22Rv1 (cell line): ENCODE measurements at regions not wholly inside any gene's neighbourhood (a gene's known extent, or its start where the extent isn't known, plus 50 kb on each side); places are given as distances from the start of the nearest gene placed in this dataset.
"Not testable (repeated sequence)": the region's sequence is repeated elsewhere in the genome, so short reads cannot be mapped to it uniquely, and the experiment has no call there.

Experiments used
- H3K27ac ChIP-seq: fragments of 450-650 bp; 2 replicates; pipeline ENCODE4 v1.5.1; 2017
- ZFX ChIP-seq: fragments of 450-650 bp; IDR thresholded peaks from 2 replicates; pipeline ENCODE4 v1.6.1; 2017; ENCODE audit warnings: antibody characterized with exemption, borderline replicate concordance
- TF ChIP-seq, protein P1 (sequence below): fragments of 450-650 bp; IDR thresholded peaks from 2 replicates; pipeline ENCODE4 v1.5.1; 2017; ENCODE audit warnings: mild to moderate bottlenecking

DNA sequence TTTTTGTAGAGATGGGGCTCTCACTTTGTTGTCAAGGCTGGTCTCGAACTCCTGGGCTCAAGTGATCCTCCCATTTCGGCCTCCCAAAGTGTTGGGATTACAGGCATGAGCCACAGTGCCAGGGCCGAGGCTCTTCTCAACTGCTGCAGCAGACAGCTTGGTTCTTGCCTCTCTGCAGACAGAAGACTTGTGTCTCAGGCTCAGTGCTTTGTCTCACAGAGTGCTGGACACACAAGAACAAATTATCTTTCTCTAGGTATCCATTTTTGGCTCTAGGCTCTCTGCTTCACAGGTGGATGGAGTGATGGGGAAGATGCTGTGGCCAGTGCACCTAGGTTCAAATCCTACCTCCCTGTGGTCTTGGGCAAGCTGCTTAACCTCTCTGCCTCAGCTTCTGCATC, 80.8 kb upstream of the RNU2-1 start:
- no peak for TF ChIP-seq ZFX
- TF ChIP-seq, protein P1, sequence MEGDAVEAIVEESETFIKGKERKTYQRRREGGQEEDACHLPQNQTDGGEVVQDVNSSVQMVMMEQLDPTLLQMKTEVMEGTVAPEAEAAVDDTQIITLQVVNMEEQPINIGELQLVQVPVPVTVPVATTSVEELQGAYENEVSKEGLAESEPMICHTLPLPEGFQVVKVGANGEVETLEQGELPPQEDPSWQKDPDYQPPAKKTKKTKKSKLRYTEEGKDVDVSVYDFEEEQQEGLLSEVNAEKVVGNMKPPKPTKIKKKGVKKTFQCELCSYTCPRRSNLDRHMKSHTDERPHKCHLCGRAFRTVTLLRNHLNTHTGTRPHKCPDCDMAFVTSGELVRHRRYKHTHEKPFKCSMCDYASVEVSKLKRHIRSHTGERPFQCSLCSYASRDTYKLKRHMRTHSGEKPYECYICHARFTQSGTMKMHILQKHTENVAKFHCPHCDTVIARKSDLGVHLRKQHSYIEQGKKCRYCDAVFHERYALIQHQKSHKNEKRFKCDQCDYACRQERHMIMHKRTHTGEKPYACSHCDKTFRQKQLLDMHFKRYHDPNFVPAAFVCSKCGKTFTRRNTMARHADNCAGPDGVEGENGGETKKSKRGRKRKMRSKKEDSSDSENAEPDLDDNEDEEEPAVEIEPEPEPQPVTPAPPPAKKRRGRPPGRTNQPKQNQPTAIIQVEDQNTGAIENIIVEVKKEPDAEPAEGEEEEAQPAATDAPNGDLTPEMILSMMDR: no peak
- H3K27ac ChIP-seq: no peak overlapping the region

DNA sequence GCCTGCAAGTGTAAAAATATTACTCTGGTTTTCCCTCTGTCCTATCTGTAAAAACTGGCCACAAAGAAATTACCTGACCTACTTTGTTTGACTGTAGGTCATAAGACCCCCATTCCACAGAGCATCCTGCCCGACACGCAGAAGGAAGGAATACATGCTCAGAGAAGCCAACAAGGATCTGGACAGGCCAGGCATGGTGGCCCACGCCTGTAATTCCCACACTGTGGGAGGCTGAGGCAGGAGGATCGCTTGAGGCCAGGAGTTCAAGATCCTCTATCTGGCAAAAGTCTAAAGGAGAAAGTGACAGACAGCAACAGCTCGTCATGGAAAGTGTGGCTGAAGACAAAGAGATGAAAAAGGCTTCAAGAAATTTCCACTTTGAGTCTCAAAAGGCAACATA, 78.2 kb upstream of the RNU2-1 start:
- H3K27ac ChIP-seq: no peak overlapping the region
- TF ChIP-seq, protein P1: no peak
- no peak for TF ChIP-seq ZFX

DNA sequence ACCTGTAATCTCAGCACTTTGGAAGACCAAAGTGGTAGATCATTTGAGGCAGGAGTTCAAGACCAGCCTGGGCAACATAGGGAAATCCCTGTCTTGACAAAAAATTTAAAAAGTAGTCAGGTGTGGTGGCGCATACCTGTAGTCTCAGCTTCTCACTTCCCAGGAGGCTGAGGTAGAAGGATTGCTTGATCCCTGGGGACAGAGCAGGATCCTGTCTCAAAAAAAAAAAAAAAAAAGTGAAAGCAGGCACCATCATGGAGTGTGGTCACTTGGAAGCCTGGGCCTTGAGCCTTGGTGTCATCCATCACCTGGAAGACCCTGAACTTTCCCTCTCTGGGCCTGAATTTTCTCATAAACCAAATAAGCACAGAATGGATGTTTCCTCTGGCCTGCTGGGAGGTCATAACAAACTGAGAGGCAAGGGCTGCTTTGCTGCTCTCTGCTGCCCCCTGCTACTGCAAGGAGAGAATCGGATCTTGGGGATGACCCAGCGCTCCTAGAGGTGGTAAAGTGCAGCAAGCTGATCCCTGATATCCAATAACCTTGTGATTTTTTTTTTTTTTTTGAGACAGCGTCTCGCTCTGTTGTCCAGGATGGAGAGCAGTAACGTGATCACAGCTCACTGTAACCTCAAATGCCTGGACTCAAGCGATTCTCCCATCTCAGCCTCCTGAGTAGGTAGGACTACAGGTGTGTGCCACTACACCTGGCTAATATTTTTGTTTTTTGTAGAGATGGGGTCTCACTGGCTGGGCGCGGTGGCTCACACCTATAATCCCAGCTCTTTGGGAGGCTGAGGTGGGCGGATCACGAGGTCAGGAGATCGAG, 75.9 kb upstream of the RNU2-1 start:
- TF ChIP-seq, protein P1: no peak
- TF ChIP-seq ZFX: no peak
- no peak overlapping the region for H3K27ac ChIP-seq

DNA sequence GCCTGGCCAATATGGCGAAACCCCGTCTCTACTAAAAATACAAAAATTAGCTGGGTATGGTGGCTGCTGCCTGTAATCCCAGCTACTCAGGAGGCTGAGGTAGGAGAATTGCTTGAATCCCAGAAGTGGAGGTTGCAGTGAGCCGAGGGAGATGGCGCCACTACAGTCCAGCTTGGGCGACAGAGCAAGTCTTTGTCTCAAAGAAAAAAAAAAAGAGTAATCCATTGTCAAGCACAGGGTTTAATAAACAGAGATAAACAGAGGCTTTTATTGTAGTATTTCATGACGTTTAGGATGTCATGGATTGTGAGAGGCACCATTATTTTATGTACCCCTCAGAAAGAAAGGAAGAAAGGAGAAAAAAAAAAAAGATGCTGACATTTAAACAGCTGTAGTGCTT, 75.2 kb upstream of the RNU2-1 start:
- H3K27ac ChIP-seq: no peak overlapping the region
- TF ChIP-seq, protein P1: no peak
- TF ChIP-seq ZFX: no peak

DNA sequence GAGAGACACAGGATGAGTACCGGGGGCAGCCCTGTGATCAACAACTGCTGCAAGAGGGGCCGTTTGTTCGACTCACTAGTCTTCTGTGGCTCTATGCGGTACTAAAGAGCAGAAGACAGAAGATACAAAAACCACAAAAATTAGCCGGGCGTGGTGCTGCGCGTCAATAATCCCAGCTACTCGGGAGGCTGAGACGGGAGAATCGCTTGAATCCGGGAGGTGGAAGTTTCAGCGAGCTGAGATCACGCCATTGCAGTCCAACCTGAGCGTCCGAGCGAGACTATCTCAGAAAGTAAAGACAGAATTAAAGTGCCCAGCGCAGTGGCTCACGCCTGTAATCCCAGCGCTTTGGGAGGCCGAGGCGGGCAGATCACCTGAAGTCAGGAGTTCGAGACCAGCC, 71.0 kb upstream of the RNU2-1 start:
- not testable (repeated sequence) for H3K27ac ChIP-seq

DNA sequence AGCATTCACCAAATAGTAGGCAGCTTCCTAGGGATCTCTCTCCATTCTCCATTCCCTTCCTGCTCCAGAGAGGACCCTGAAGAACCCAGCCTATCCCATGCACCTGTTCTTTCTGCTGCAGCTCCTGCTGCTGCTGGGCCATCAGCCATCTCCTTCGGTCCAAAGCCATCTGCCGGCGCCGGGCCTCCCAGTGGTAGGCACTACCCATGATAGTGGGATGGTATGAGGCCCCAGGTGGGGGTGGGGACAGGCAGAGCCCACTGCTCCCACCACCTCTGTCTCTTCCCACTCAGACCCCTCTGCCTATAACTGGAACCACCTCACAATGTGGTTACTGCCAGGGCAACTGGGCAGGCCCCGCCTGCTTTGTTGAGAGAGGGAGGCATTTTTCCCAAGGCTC, 69.3 kb upstream of the RNU2-1 start:
- H3K27ac ChIP-seq: not testable (repeated sequence)

DNA sequence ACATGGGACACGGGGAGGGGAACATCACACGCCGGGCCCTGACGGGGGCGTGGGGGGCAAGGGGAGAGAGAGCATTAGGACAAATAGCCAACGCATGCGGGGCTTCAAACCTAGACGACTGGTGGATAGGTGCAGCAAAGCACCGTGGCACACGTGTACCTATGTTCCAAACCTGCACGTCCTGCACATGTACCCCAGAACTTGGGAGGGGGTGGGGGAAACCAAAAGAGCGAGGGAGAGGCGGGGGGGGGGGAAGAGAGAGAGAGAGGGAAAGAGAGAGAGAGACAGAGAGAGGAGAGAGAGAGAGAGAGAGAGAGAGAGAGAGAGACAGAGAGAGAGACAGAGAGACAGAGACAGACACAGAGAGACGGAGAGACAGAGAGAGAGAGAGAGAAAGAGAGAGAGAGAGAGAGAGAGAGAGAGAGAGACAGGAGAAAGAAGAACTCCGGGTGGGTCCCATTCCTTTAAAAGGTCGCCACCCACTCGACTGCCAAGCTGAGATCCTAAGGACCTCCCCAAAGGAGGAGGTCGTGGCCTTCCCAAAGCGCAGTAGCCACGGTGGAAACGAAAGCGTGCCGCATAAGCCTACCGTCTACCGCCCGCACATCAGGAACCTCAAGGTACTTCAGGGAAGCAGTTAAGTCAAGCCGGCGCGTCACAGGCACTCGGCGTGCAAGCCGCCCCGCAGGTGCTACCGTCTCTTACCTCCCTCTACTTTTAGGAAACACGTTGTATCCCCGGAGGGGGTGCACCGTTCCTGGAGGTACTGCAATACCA, 65.7 kb upstream of the RNU2-1 start:
- not testable (repeated sequence) for H3K27ac ChIP-seq

DNA sequence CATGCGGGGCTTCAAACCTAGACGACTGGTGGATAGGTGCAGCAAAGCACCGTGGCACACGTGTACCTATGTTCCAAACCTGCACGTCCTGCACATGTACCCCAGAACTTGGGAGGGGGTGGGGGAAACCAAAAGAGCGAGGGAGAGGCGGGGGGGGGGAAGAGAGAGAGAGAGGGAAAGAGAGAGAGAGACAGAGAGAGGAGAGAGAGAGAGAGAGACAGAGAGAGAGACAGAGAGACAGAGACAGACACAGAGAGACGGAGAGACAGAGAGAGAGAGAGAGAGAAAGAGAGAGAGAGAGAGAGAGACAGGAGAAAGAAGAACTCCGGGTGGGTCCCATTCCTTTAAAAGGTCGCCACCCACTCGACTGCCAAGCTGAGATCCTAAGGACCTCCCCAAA, 55.9 kb upstream of the RNU2-1 start:
- H3K27ac ChIP-seq: not testable (repeated sequence)

DNA sequence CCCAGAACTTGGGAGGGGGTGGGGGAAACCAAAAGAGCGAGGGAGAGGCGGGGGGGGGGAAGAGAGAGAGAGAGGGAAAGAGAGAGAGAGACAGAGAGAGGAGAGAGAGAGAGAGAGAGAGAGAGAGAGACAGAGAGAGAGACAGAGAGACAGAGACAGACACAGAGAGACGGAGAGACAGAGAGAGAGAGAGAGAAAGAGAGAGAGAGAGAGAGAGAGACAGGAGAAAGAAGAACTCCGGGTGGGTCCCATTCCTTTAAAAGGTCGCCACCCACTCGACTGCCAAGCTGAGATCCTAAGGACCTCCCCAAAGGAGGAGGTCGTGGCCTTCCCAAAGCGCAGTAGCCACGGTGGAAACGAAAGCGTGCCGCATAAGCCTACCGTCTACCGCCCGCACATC, 49.8 kb upstream of the RNU2-1 start:
- not testable (repeated sequence) for H3K27ac ChIP-seq
